GM19324 (cell line): ENCODE measurements at regions not wholly inside any gene's neighbourhood (a gene's known extent, or its start where the extent isn't known, plus 50 kb on each side); places are given as distances from the start of the nearest gene placed in this dataset.
"Not testable (repeated sequence)": the region's sequence is repeated elsewhere in the genome, so short reads cannot be mapped to it uniquely, and the experiment has no call there.

Experiments
- ATAC-seq: cut with Tn5 transposase; IDR thresholded peaks from one replicate; pipeline ENCODE4 v1.9.1; 2021; ENCODE audit warnings: mild to moderate bottlenecking, moderate library complexity; ENCODE audit not compliant: unreplicated experiment, low FRiP score

DNA sequence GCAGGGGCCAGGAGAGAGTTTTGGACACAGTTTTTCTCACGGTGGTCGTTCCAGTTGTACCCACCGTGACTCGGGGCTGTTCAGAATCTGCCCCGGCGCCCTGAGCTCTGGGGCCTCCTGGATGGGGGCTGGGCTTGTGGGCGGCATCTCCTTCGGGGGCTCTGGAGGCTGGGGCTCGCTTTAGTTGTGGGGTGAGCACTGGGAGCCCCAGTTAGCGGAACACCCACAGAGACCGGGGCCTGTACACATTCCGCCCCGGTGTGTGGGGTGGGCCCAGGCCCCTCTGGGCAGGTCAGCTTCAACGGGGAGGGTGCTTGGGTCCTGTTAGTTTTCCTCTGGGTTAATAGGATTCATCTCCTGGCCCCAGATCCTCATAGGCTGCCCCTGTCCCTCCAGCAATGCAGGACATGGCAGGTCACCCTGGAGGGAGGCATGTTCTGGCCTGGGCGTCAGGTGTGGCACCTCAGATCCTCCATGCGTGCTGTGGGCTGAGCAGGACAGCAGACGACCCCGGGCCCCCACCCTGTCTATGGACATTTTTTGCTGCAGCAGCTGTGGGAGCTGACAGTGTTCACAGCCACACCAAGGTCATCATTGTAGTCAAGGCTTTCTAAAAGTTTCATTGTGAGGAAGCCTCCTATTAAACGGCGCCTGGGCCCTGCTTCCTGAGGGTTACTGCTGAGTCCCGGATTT lies 393.2 kb downstream of the TMEM121 start:
- no peak for ATAC-seq

DNA sequence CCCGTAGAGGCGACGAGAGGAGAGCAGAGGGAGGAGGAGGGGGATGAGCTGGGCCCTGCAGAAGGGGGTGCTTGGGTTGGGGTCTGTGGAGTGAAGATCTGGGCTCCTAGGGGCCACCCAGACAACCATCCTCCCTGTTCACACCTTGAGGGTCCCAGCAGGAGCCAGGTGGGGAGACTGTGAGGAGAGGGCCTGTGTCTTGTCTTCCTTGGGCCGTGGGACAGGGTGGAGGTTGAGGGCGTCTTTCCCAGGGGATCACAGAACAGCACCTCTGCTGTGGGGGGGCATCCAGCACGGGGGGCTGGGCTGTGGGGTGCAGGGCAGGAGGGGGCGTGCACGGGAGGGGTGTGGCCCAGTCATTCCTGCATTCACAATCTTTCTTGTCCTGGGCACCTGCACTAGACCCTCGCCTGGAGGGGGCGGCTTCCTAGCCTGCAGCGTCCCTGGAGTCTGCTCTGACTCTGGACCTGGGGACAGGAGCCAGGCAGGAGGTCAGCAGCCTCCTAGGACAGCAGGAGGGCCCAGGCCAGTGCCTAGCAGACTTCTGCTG lies 393.8 kb downstream of the TMEM121 start:
- not testable (repeated sequence) for ATAC-seq

DNA sequence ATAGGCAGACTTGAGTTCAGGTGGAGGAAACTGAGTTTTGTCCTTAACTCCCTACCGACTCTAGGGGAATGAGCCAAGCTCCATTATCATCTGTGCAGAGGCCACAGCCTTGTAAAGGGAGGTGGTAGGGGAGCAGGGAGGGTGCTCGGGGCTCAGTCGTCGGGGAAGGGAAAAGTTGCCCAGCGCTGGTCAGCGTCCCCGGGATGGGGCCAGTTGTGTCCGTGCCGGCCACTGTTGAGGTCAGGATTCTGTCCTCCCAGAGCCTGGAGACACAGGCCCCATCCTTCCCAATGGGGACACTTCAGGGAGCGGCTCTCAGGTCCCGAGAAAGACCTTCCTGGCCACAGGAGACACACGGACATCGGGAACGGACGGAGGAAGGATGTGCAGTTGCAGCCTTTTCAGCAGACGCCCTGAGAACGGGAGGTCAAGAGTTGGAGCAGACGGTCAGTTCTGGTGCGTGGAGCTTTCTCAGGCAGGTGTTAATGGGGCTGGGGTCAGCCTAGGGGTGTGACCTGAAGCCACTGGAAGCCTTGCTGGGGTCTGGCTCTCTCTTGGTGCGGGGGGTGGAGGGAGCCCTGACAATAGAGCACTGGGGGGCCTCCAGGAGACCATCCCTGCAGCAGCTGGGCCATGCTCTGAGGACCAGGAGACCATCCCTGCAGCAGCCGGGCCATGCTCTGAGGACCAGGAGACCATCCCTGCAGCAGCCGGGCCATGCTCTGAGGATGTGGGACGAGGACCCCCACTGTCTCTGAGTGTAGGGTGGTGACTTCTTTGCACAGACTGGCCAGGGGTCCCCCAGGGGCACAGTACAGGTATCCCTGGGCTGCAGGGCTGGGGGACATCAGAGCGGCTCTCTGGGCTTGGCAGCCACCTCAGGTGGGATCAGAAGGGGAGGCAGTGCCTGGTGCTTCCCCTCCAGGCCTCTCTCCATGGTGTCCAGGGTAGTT lies 394.7 kb downstream of the TMEM121 start:
- ATAC-seq, result not testable (repeated sequence)

DNA sequence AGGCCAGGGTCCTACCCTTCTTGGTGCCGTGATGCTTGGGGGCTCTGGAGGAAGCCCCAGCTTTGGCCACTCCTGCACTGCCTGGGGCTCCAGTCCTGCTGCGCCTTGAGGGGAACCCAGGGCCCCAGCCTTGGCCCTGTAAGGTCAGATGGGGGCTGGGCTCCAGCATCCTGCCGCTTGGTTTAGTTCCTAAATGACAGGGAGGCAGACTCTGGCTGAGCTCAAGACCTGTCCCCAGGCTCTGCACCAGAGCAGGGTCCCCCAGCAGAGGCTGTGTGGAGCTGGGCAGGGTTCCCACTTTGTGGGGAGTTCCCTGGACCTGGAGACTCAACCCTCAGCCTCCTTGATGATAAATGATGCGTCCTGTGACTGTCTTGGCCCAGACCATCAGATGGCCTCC lies 395.4 kb downstream of the TMEM121 start:
- not testable (repeated sequence) for ATAC-seq

DNA sequence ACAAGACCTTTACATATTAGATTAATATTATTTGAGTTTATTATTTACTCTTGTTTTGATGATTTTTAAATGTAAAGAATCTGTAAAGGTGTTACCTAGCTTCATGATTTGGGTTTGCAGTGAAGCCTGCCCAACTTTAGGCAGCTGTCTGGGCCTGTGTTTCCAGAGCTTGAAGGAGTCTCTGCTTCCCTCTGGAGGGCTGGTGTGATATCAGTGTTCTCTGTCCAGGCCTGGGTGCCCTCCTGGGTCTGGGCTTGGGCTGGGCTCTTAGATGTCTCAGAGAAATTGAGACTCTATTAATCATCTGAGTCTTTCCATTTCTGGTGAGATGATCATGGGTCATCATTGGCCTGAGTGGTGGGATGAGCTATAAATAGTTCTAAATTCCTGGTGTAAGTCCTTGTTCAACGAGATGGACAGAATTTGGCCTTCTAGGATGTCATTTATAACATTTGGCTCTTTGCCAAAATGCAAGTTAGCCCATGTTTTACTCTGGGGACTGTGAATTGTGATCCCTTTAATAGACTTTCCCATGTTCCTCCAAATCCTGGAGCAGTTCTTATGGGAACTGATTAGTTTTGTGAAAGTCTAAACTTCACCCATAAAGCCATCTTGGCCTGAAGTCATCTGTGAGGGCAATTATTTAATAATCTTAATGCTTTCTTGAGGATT lies 397.3 kb downstream of the TMEM121 start:
- not testable (repeated sequence) for ATAC-seq

DNA sequence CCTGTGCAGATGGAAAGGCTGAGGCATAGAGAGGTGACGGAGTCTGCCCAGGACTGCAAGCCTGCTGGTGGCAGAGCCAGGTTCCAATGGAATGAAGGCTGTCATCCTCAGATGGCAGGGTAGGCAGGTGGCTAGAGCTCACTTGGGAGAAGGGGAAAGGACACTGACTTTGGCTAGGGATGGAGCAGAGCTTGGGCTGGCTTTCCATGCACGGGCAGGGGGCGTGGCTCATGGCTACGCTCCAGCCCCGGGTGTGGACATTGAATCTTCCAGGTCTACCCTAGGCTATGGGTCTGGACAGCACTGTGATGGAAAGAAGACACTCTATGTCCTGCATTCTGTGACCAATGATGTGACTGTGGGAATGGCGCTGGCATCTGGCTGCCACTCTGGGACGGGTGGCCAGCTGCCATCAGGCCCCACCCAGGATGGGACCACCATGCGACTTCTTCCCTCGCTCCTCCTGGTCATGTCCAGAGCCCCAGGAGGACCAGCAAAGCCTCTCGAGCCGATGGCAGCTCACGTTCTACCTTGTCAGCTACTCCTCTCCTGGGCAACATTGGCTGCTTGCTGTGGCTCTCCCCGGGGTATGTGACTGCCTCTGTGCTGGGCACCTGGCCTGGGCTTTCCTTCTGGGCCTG lies 398.7 kb downstream of the TMEM121 start:
- no peak for ATAC-seq

DNA sequence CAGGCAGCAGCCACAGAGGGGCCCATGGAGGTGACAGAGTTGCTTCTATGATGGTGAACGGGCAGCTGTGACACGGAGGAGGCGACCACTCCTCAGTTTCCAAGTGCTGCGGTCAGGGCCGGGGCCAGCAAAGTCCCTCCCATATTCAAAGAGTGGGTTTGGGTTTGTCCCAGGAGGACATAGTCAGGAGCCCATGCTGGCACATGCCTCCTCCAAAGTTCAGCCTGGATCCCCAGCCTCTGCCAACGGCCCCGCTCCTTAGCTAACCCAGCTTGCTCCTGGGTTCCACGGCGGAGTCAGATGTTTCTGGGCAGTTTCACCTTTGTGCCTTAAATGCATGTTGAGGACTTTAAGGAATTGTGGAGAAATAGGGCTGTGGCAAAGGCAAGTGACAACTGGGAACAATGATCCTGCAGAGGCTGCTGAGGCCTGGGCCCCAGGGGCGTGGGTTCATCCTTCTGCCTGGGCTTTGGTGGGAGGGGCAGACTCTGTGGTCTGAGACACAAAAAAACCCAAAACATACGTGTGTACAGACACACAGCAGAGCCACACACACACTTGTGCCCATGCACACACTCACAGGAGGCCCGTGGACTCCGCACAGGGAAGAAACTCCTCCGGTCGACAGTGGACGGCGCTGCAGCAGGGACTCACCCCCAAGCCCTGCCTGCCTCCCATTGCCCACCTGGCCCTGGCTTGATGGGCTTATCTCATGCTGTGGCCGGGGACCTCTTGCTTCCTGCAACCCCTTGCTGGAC lies 399.4 kb downstream of the TMEM121 start:
- ATAC-seq, result no peak

DNA sequence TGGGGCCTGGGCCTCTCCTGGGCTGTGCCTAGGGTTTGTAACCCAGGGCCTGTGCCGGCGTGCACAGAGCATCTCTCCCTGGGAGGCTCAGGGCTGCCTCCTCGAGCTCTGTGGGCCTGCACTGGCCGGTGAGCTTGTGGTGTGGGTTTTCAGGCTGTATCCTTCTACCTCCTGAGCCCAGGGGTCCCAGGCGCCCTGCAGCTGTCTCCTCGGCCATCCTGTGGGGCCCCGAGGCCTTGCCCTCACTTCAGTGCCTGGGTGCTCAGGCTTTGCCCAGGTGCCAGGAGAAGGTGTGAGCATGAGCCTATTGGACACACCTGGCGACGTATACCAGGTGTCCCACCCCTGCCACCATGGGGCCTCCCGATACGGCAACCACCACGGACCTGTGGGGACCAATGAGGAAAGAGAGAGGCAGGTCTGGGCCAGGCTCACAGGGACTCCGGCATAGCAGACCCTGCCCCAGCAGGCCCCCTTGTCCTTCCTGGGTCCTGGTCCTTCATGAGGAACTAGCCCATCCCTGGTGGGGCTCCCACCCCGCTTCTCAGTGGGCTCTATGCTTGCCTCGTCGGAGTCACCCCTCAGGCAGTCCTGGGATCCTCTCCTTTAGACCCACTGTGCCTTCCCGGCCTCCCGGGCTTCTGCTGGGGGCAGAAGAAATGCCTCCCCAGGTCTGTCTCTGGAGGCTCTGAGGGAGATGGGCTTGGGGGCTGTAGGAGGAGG lies 400.2 kb downstream of the TMEM121 start:
- ATAC-seq, result no peak

DNA sequence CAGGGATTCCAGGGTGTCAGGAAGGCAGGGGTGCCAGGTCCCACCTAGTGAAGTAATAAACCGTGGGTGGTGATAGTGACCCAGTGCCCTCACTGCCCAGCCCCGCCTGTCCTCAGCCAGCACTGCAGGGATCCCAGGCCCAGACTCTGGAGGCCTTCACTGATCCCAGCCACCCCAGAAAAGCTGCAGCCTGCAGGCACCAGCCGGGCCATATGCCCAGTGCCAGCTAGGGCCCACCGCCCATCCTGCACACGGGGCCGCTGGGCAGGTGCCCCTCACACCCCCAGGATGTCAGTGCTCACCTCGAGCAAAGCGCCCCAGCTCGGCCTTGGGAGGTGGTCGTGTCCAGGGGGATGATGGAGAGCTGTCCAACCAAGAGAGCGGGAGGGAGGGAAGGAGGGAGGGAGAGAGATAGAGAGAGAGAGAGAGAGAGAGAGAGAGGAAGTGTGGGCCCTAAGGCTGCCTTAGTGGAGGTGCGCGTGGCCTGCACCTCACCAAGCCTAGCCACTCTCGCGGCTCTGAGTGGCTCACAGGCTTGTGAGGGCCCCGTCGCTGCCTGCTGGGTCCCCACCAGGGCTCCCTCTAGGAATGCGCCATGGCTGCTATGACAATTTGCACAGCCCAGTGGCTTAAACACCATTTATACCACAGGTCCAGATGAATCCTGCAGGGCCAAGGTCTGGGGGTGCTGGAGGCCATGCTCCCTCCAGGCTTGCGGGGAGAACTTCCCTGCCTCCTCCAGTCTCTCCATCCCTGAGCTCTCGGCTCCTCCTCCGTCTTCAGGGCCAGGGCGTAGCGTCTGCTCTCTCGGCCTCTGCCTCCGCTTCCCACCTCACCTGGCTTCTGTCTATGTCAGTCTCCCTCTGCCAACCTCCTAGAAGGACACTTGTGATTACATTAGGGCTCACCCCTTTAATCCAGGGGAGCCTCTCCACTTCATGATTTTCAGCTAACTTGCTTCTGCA lies 401.0 kb downstream of the TMEM121 start:
- no peak for ATAC-seq

DNA sequence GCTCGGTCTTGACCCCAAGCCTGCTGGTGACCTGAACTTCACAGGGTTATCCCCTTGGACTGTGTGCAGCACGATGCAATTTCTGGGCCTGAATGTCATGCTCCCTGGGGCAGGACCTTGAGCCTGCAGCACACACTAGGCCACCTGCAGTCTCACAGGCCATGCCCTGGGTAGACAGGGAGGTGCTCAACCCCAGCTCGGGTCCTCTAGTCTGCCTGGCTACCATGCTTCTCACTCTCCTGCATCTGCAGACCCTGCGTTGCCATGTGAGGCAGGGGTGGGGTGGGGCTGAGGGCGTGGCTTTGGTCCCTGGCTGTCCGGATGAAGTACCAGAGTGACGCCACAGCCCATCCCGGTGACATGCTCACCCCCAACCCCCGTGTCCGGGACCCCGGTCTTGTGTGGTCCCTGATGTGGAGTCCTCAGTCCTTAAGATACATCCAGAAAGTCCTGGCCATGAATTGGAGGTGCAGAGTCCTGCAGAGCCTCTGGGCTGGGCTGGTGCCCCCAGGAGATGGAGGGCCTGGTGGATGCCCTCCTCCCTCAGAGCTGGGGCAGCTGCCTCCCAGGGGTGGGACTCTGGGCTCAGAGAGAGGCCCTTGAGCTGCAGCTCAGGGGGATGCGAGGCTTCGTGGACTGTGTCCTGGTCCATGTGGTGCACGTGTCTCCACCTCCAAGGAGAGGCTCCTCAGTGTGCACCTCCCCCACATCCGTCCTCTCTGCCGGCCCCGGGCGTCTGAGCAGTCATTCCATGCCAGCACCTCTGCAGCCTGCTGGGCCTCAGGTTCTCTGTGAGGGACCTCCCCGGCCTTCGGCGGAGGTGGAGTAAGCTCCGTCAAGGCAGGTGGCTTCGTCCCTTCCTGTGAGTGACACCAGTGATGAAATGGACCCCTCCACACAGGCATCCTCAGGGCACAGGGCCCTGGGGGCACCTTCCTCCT lies 402.1 kb downstream of the TMEM121 start:
- not testable (repeated sequence) for ATAC-seq

DNA sequence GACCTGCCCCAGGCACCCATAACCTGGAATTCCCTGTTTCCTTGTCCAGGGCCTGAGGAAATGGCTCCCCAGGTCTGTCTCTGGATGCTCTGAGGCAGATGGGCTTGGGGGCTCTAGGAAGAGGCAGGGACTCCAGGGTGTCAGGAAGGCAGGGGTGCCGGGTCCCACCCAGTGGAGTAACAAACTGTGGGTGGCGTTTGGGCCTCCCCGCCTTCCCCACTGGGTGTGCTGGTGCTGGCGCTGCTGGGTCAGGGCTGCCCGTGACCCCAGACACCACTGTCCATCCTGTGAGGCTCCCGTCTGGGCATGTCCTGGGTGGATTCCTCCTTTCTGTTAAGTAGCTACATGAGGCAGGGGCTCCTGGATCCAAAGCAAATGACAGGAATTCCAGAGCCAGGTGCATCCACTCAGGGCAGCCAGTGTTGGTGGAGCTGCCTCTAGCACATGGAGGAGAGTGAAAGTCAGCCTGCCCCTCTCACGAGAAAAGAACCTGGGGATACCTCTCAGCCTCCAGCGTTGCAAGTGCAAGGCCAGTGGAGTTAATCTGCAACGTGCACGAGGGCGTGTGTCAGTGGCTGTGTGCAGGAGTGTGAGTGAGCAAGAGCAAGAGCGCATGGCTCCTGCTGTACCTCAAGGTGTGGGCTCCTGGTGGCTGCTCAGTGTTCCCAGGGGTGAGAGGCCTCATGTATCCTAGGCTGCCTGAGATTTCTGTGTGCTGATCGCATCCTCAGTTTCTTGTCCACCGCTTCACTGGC lies 403.1 kb downstream of the TMEM121 start:
- no peak for ATAC-seq

DNA sequence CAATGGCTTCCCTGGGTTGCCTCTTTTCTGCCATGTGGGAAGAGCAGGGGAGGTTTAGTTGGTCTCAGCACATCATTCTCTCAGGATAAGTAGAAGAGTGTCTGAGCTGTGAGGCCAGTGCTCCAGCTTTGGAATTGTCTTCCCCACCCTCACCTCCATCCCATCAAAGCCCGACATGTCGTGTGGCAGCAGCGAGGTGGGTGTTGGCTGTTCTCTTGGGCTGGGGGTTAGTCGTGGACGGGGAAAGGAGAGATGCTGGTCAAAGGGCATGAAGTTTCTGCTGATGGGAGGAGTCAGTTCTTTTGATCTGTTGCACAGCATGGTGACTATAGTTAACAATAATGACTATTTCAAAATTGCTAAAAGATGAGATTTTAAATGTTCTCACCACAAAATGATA lies 404.2 kb downstream of the TMEM121 start:
- ATAC-seq, result no peak

DNA sequence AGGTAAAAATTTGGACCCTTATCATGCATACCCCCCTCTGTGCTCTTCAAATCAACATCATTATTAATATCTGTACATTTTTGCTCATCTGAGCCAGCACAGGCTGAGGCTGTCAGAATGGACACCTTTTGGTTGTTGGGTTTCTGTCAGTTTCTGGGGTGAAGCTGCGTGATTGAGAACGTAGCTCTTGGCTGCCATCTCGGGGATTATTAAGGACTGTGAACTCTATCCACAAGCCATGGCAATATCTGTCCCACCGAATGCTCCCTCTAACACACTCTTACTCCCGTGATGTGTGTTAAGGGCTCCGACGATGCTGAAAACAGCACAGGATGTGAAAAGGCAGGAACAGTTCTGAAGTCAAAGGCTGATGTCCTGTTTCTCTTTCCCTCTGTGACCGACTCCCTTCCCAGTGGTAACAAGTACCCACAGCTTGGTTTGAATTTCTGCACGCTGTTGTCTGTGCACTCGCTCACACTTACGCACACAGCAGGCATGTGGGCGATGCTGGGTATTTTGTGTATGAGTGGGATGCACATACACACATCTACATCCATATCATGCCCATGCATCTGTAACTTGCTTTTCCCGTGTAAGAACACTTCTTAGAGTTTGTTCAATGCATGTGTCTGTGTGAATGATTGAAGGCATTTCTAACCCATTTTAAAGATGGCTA lies 405.6 kb downstream of the TMEM121 start:
- no peak for ATAC-seq

DNA sequence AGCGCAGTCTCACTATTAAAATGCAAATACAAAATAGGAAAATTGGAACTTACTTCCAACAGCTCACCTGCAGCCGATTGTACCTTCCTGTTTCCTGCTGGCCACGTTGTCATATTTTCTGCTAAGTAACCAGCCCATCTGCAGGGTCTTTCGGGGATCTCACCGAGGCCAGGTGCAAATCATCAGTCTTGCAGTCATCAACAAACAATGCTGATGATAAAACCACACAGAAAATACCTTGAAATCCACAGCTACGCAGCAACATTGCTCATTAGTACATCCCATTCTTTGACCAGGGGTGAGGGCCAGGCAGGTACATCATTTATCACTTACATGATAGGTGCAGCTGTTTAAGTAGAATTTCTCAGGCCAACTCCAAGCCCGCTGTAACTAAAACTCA lies 406.9 kb downstream of the TMEM121 start:
- ATAC-seq, result no peak

DNA sequence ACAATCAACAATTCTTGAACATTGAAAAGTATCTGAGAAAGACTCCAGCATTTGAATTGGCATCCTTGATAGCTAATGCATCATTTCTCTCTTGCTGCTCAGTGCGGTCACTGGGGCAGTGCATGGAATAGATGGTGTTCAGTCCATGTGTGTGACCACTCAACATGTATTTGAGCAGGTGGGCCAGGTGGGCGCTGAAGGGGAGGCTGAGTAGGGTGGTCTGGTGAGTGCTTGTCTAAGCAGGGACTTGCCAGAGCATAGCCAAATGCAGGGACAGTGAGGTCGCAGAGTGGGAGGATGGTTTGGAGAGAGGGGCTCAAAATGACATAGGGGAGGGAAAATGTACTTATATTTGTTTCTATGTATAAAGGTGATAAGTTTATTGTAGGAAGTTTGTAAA lies 409.0 kb downstream of the TMEM121 start:
- ATAC-seq, result no peak
